ENCODE measurements at regions not wholly inside any gene's neighbourhood (a gene's known extent, or its start where the extent isn't known, plus 50 kb on each side); places are given as distances from the start of the nearest gene placed in this dataset.
A peak's percentile ranks its signal among the peaks of the same experiment; 100 is the strongest.
"Not testable (repeated sequence)": the region's sequence is repeated elsewhere in the genome, so short reads cannot be mapped to it uniquely, and the experiment has no call there.

- FAIRE-seq: no peak
- no peak for DNase-seq (ENCODE audit: low spot score)
These were observed 785.0 kb downstream of the PDCD6IP start for GRCh38 chr3:34583451-34583850.

GRCh38 chr3:34584971-34585370, 786.5 kb downstream of the PDCD6IP start:
- DNase-seq (ENCODE audit: low spot score) (no peak), FAIRE-seq (no peak)

GRCh38 chr3:34599595-34599994, 801.2 kb downstream of the PDCD6IP start:
- DNase-seq (ENCODE audit: low spot score) (no peak), FAIRE-seq (no peak)

GRCh38 chr3:34619990-34620389, 821.6 kb downstream of the PDCD6IP start:
- FAIRE-seq: no peak
- no peak for DNase-seq (ENCODE audit: low spot score)

GRCh38 chr3:34626699-34627098, 828.3 kb downstream of the PDCD6IP start:
- DNase-seq (ENCODE audit: low spot score) (no peak), FAIRE-seq (no peak)

GRCh38 chr3:34634939-34635338, 836.5 kb downstream of the PDCD6IP start:
- DNase-seq (ENCODE audit: low spot score): no peak
- no peak for FAIRE-seq

- FAIRE-seq (no peak), DNase-seq (ENCODE audit: low spot score) (no peak)
These were observed 837.0 kb downstream of the PDCD6IP start for GRCh38 chr3:34635352-34635850.

GRCh38 chr3:34646911-34647460, 848.6 kb downstream of the PDCD6IP start:
- no peak for DNase-seq (ENCODE audit: low spot score)
- no peak for FAIRE-seq

- DNase-seq (ENCODE audit: low spot score) (no peak), FAIRE-seq (no peak)
These were observed 851.7 kb downstream of the PDCD6IP start for GRCh38 chr3:34650131-34650530.

GRCh38 chr3:34668915-34669314, 870.5 kb downstream of the PDCD6IP start:
- DNase-seq (ENCODE audit: low spot score): no peak
- FAIRE-seq: no peak

- FAIRE-seq: no peak
These were observed 871.1 kb downstream of the PDCD6IP start for GRCh38 chr3:34669490-34669889.

GRCh38 chr3:34675383-34676120, 877.1 kb downstream of the PDCD6IP start:
- no peak for FAIRE-seq
- no peak for DNase-seq (ENCODE audit: low spot score)

More at GRCh38 chr3:34669490-34669889, 871.1 kb downstream of the PDCD6IP start:
- DNase-seq (ENCODE audit: low spot score): no peak

GRCh38 chr3:34676436-34676835, 878.0 kb downstream of the PDCD6IP start:
- FAIRE-seq (no peak), DNase-seq (ENCODE audit: low spot score) (peak; percentile 30)

GRCh38 chr3:34678575-34678974, 880.1 kb downstream of the PDCD6IP start:
- FAIRE-seq: no peak
- no peak for DNase-seq (ENCODE audit: low spot score)

GRCh38 chr3:34679055-34679454, 880.6 kb downstream of the PDCD6IP start:
- not testable (repeated sequence) for FAIRE-seq; DNase-seq (ENCODE audit: low spot score)

- DNase-seq (ENCODE audit: low spot score) (peak; percentile 36), FAIRE-seq (no peak)
These were observed 885.4 kb downstream of the PDCD6IP start for GRCh38 chr3:34683851-34684250.

GRCh38 chr3:34686541-34686940, 888.1 kb downstream of the PDCD6IP start:
- DNase-seq (ENCODE audit: low spot score) (no peak), FAIRE-seq (no peak)

GRCh38 chr3:34687671-34688070, 889.2 kb downstream of the PDCD6IP start:
- DNase-seq (ENCODE audit: low spot score): no peak
- FAIRE-seq: no peak

GRCh38 chr3:34696831-34697230, 898.4 kb downstream of the PDCD6IP start:
- FAIRE-seq: no peak
- no peak for DNase-seq (ENCODE audit: low spot score)

GRCh38 chr3:34703053-34703452, 904.6 kb downstream of the PDCD6IP start:
- DNase-seq (ENCODE audit: low spot score): no peak
- FAIRE-seq: no peak

GRCh38 chr3:34724916-34725499, 914.3 kb upstream of the ARPP21 start:
- no peak for DNase-seq (ENCODE audit: low spot score)

GRCh38 chr3:34725774-34726173, 913.6 kb upstream of the ARPP21 start:
- no peak for FAIRE-seq
- DNase-seq (ENCODE audit: low spot score): no peak

More at GRCh38 chr3:34724916-34725499, 914.3 kb upstream of the ARPP21 start:
- FAIRE-seq: no peak

GRCh38 chr3:34727700-34728099, 911.6 kb upstream of the ARPP21 start:
- DNase-seq (ENCODE audit: low spot score) (no peak), FAIRE-seq (no peak)

All from urothelium cell line (cell line).